Ovary (tissue), 3 donors: ENCODE measurements at regions not wholly inside any gene's neighbourhood (a gene's known extent, or its start where the extent isn't known, plus 50 kb on each side); places are given as distances from the start of the nearest gene placed in this dataset.

Source experiments
- CTCF ChIP-seq, 3 donors: fragments of 450-650 bp in 2 of 3; fragments of 200-600 bp in 1 of 3; IDR thresholded peaks; one replicate each; pipeline versions ENCODE4 v1.5.1 to v1.8.0; 2016 to 2022; ENCODE audit warnings: antibody characterized with exemption in 3 of 3, mild to moderate bottlenecking in 1 of 3
- POLR2A ChIP-seq: fragments of 450-650 bp; IDR thresholded peaks from one replicate; pipeline ENCODE4 v1.6.1; 2017; ENCODE audit warnings: antibody characterized with exemption, mild to moderate bottlenecking, moderate library complexity
- donor health status: DM: no; HTN: no; CAD: no.

- TF ChIP-seq POLR2A, result no peak
- TF ChIP-seq CTCF (IDR thresholded peaks at IDR 0.05), result no peak
Measured at GRCh38 chr19:29393915-29394460, 131.8 kb upstream of the VSTM2B start.
